ENCODE measurements at regions not wholly inside any gene's neighbourhood (a gene's known extent, or its start where the extent isn't known, plus 50 kb on each side); places are given as distances from the start of the nearest gene placed in this dataset.
"Not testable (repeated sequence)": the region's sequence is repeated elsewhere in the genome, so short reads cannot be mapped to it uniquely, and the experiment has no call there.

- no peak for DNase-seq
These were observed 931.4 kb downstream of the QKI start for GRCh38 chr6:164345806-164346496.

- DNase-seq: no peak
These were observed 930.8 kb downstream of the QKI start for GRCh38 chr6:164345327-164345726.

GRCh38 chr6:164344801-164345291, 930.3 kb downstream of the QKI start:
- no peak for DNase-seq

GRCh38 chr6:164339442-164339841, 924.9 kb downstream of the QKI start:
- not testable (repeated sequence) for DNase-seq

- DNase-seq: no peak
These were observed 923.4 kb downstream of the QKI start for GRCh38 chr6:164337925-164338397.

GRCh38 chr6:164337024-164337924, 922.8 kb downstream of the QKI start:
- no peak for DNase-seq

GRCh38 chr6:164336455-164336854, 921.9 kb downstream of the QKI start:
- no peak for DNase-seq

GRCh38 chr6:164331026-164331425, 916.5 kb downstream of the QKI start:
- DNase-seq: no peak

- DNase-seq: no peak
These were observed 910.6 kb downstream of the QKI start for GRCh38 chr6:164325168-164325567.

- DNase-seq: no peak
These were observed 908.0 kb downstream of the QKI start for GRCh38 chr6:164322533-164322932.

- DNase-seq: no peak
These were observed 906.8 kb downstream of the QKI start for GRCh38 chr6:164321297-164321696.

GRCh38 chr6:164315376-164315775, 900.9 kb downstream of the QKI start:
- DNase-seq: no peak

GRCh38 chr6:164308339-164308738, 893.8 kb downstream of the QKI start:
- no peak for DNase-seq

GRCh38 chr6:164303102-164303964, 888.8 kb downstream of the QKI start:
- no peak for DNase-seq

GRCh38 chr6:164296411-164296810, 881.9 kb downstream of the QKI start:
- DNase-seq: no peak

GRCh38 chr6:164294047-164294784, 879.7 kb downstream of the QKI start:
- DNase-seq: no peak

- DNase-seq: no peak
These were observed 876.7 kb downstream of the QKI start for GRCh38 chr6:164291224-164291623.

GRCh38 chr6:164290101-164290500, 875.6 kb downstream of the QKI start:
- DNase-seq: no peak

- no peak for DNase-seq
These were observed 871.5 kb downstream of the QKI start for GRCh38 chr6:164286011-164286410.

- no peak for DNase-seq
These were observed 869.1 kb downstream of the QKI start for GRCh38 chr6:164283574-164283973.

GRCh38 chr6:164276211-164276610, 861.7 kb downstream of the QKI start:
- no peak for DNase-seq

GRCh38 chr6:164275773-164276172, 861.3 kb downstream of the QKI start:
- DNase-seq: no peak
